A673 (cell line): ENCODE measurements at regions not wholly inside any gene's neighbourhood (a gene's known extent, or its start where the extent isn't known, plus 50 kb on each side); places are given as distances from the start of the nearest gene placed in this dataset.
"Not testable (repeated sequence)": the region's sequence is repeated elsewhere in the genome, so short reads cannot be mapped to it uniquely, and the experiment has no call there.

ENCODE experiments used
- BruUV-seq: library from RNA; stranded (reverse); fragments of 400-500 nt; replicated peaks from 2 replicates; lab custom pipeline; 2021; lab: Mats Ljungman, UMichigan
- CTCF ChIA-PET: fragments of 300-600 bp; sonication (Branson Sonifier 250); formaldehyde crosslinking; loops from one replicate; lab custom pipeline; 2022; ENCODE audit warnings: antibody characterized with exemption; lab: Charles Lee
- POLR2A ChIA-PET: fragments of 300-600 bp; sonication (Branson Sonifier 250); formaldehyde crosslinking; loops from one replicate; lab custom pipeline; 2022; ENCODE audit warnings: antibody characterized with exemption; ENCODE audit not compliant: low non-redundant PET; lab: Charles Lee
- DNase-seq: peaks from one replicate; pipeline ENCODE4 v3.0.0-alpha.2; 2015; ENCODE audit warnings: low spot score
- H3K27ac ChIP-seq: fragments of 200-600 bp; sonication (generic); 2 replicates; pipeline ENCODE4 v1.5.1; 2016; ENCODE audit warnings: mixed run types, low read depth, mild to moderate bottlenecking, mixed read lengths, antibody characterized with exemption, low read length; ENCODE audit not compliant: poor library complexity, severe bottlenecking
- H3K27me3 ChIP-seq: fragments of 200-600 bp; sonication (generic); replicated peaks from 2 replicates; pipeline ENCODE4 v1.6.1; 2017; ENCODE audit warnings: mixed run types, low read depth, mild to moderate bottlenecking, mixed read lengths, antibody characterized with exemption, low read length; ENCODE audit not compliant: insufficient read depth, poor library complexity
- H3K36me3 ChIP-seq: fragments of 200-600 bp; sonication (generic); 2 replicates; pipeline ENCODE4 v1.6.1; 2016; ENCODE audit warnings: mixed run types, mild to moderate bottlenecking, mixed read lengths, antibody characterized with exemption, low read length; ENCODE audit not compliant: insufficient read depth, poor library complexity, severe bottlenecking
- H3K4me1 ChIP-seq: fragments of 200-600 bp; sonication (generic); 2 replicates; pipeline ENCODE4 v1.6.1; 2017; ENCODE audit warnings: mixed run types, mild to moderate bottlenecking, mixed read lengths, antibody characterized with exemption, low read length; ENCODE audit not compliant: insufficient read depth, poor library complexity, severe bottlenecking
- H3K4me3 ChIP-seq: fragments of 200-600 bp; sonication (generic); 2 replicates; pipeline ENCODE4 v1.5.1; 2016; ENCODE audit warnings: low read depth, mixed run types, mild to moderate bottlenecking, mixed read lengths, low read length; ENCODE audit not compliant: poor library complexity, severe bottlenecking
- H3K9me3 ChIP-seq: fragments of 200-600 bp; sonication (generic); 2 replicates; pipeline ENCODE4 v1.6.1; 2016; ENCODE audit warnings: mixed run types, low read depth, mild to moderate bottlenecking, mixed read lengths, antibody characterized with exemption, low read length; ENCODE audit not compliant: poor library complexity, severe bottlenecking
- CTCF ChIP-seq: fragments of 300-800, 200-600 bp; sonication (generic); conservative IDR thresholded peaks from 2 replicates; pipeline ENCODE4 v1.5.1; 2017; ENCODE audit warnings: low read depth, mild to moderate bottlenecking, antibody characterized with exemption, low read length, moderate library complexity, mixed read lengths
- EZH2 ChIP-seq: fragments of 200-600 bp; sonication (generic); IDR thresholded peaks from 2 replicates; pipeline ENCODE4 v1.6.1; 2017; ENCODE audit warnings: borderline replicate concordance, low read depth, mild to moderate bottlenecking, mixed read lengths, antibody characterized with exemption, low read length; ENCODE audit not compliant: poor library complexity, severe bottlenecking
- intact Hi-C: fragments of 100-400 bp; cut with micrococcal nuclease; formaldehyde crosslinking; loops from one replicate; pipeline ENCODE4 v1.10.0; 2022; ENCODE audit not compliant: unreplicated experiment

GRCh38 chr3:13745636-13746035 lies 134.2 kb downstream of the WNT7A start:
- Histone ChIP-seq H3K4me1 (no peaks in the 10 kb centered on the region), H3K36me3 (no peaks in the 10 kb centered on the region), H3K27ac (no peak overlapping the region), H3K4me3 (no peak overlapping the region), H3K27me3 (peaks cover 6% of the 10 kb centered on the region), H3K9me3 (no peaks in the 10 kb centered on the region)
- CTCF ChIA-PET, result no interaction called here
- TF ChIP-seq CTCF (no peak), EZH2 (no peak)
- DNase-seq, result no peak
- no TSS peak for BruUV-seq
- POLR2A ChIA-PET, result no interaction called here
- intact Hi-C loops, result no loop called here

- Histone ChIP-seq H3K4me3 (no peak overlapping the region), H3K36me3 (no peaks in the 10 kb centered on the region), H3K9me3 (peaks cover 10% of the 10 kb centered on the region), H3K4me1 (no peaks in the 10 kb centered on the region), H3K27ac (no peak overlapping the region), H3K27me3 (peaks cover 10% of the 10 kb centered on the region)
- ChIA-PET POLR2A (no interaction called here), CTCF (no interaction called here)
- TF ChIP-seq EZH2, result no peak
- no peak for TF ChIP-seq CTCF
- DNase-seq, result no peak
- no TSS peak for BruUV-seq
- intact Hi-C loops, result no loop called here
Measured at GRCh38 chr3:13740795-13741194, 139.1 kb downstream of the WNT7A start.

GRCh38 chr3:13733726-13734125 lies 146.1 kb downstream of the WNT7A start:
- H3K9me3 ChIP-seq, CTCF ChIA-PET, DNase-seq, H3K27ac ChIP-seq, H3K27me3 ChIP-seq, H3K4me1 ChIP-seq, H3K36me3 ChIP-seq, BruUV-seq, H3K4me3 ChIP-seq, intact Hi-C loops: not testable (repeated sequence)
- POLR2A ChIA-PET, result interaction anchor here (0.6 kb wide), 1 partner anchor 281 kb away, joined by 5 read pairs; no protein-coding TSS in a partner anchor

- H3K4me1 ChIP-seq, result no peaks in the 10 kb centered on the region
- CTCF ChIA-PET, result no interaction called here
- DNase-seq, result no peak
- POLR2A ChIA-PET, result interaction anchor here (0.6 kb wide), 1 partner anchor 10 kb away, joined by 4 read pairs; no protein-coding TSS in a partner anchor
- no peak overlapping the region for H3K4me3 ChIP-seq
- no TSS peak for BruUV-seq
- intact Hi-C loops, result no loop called here
- TF ChIP-seq EZH2, result no peak
- no peak for TF ChIP-seq CTCF
- no peaks in the 10 kb centered on the region for H3K9me3 ChIP-seq
- H3K27ac ChIP-seq, result no peak overlapping the region
- no peaks in the 10 kb centered on the region for H3K36me3 ChIP-seq
- H3K27me3 ChIP-seq, result no peaks in the 10 kb centered on the region
Measured at GRCh38 chr3:13728487-13728886, 151.4 kb downstream of the WNT7A start.
